DND-41 (cell line): ENCODE measurements at regions not wholly inside any gene's neighbourhood (a gene's known extent, or its start where the extent isn't known, plus 50 kb on each side); places are given as distances from the start of the nearest gene placed in this dataset.
"Not testable (repeated sequence)": the region's sequence is repeated elsewhere in the genome, so short reads cannot be mapped to it uniquely, and the experiment has no call there.

Experiments
- ATAC-seq: fragments of 200-7000 bp; cut with Tn5 transposase; 3 replicates; pipeline ENCODE4 v1.9.1; 2021; ENCODE audit warnings: low read depth; ENCODE audit not compliant: insufficient read depth
- DNase-seq: peaks from one replicate; pipeline ENCODE4 v3.0.0-alpha.2; 2020
- H2AFZ ChIP-seq: 2 replicates; pipeline ENCODE4 v1.6.0; 2012; ENCODE audit warnings: low read depth, low read length
- H3K27ac ChIP-seq: 2 replicates; pipeline ENCODE4 v1.5.1; 2012; ENCODE audit warnings: low read length, inconsistent platforms
- H3K27me3 ChIP-seq: fragments of 200-600 bp; sonication (generic); 2 replicates; pipeline ENCODE4 v1.6.0; 2012; ENCODE audit warnings: low read length, mild to moderate bottlenecking, inconsistent platforms; ENCODE audit not compliant: insufficient read depth, poor library complexity
- H3K36me3 ChIP-seq: 2 replicates; pipeline ENCODE4 v1.5.1; 2012; ENCODE audit warnings: low read length, inconsistent platforms; ENCODE audit not compliant: insufficient read depth
- H3K4me1 ChIP-seq: 2 replicates; pipeline ENCODE4 v1.5.1; 2012; ENCODE audit warnings: mild to moderate bottlenecking, low read length; ENCODE audit not compliant: insufficient read depth
- H3K4me2 ChIP-seq: 2 replicates; pipeline ENCODE4 v1.6.0; 2012; ENCODE audit warnings: mild to moderate bottlenecking, moderate library complexity, low read length, inconsistent platforms; ENCODE audit not compliant: insufficient read depth
- H3K4me3 ChIP-seq, 2 experiments: fragments of 200-600 bp in 1 of 2; shearing (Covaris generic) in 1 of 2; 2 replicates each; pipeline ENCODE4 v1.5.1; 2012 to 2016; ENCODE audit warnings: inconsistent platforms in 2 of 2, low read length in 2 of 2, mild to moderate bottlenecking in 2 of 2, low read depth in 1 of 2, moderate library complexity in 1 of 2
- H3K79me2 ChIP-seq: 2 replicates; pipeline ENCODE4 v1.6.0; 2012; ENCODE audit warnings: low read length, inconsistent platforms; ENCODE audit not compliant: insufficient read depth
- H3K9ac ChIP-seq: 2 replicates; pipeline ENCODE4 v1.6.0; 2012; ENCODE audit warnings: low read depth, mild to moderate bottlenecking, inconsistent platforms, low read length, moderate library complexity
- H3K9me3 ChIP-seq: 2 replicates; pipeline ENCODE4 v1.5.1; 2012; ENCODE audit warnings: low read length, moderate library complexity, mild to moderate bottlenecking, inconsistent platforms; ENCODE audit not compliant: insufficient read depth, severe bottlenecking
- H4K20me1 ChIP-seq: 2 replicates; pipeline ENCODE4 v1.6.0; 2012; ENCODE audit warnings: low read length; ENCODE audit not compliant: insufficient read depth

DNA sequence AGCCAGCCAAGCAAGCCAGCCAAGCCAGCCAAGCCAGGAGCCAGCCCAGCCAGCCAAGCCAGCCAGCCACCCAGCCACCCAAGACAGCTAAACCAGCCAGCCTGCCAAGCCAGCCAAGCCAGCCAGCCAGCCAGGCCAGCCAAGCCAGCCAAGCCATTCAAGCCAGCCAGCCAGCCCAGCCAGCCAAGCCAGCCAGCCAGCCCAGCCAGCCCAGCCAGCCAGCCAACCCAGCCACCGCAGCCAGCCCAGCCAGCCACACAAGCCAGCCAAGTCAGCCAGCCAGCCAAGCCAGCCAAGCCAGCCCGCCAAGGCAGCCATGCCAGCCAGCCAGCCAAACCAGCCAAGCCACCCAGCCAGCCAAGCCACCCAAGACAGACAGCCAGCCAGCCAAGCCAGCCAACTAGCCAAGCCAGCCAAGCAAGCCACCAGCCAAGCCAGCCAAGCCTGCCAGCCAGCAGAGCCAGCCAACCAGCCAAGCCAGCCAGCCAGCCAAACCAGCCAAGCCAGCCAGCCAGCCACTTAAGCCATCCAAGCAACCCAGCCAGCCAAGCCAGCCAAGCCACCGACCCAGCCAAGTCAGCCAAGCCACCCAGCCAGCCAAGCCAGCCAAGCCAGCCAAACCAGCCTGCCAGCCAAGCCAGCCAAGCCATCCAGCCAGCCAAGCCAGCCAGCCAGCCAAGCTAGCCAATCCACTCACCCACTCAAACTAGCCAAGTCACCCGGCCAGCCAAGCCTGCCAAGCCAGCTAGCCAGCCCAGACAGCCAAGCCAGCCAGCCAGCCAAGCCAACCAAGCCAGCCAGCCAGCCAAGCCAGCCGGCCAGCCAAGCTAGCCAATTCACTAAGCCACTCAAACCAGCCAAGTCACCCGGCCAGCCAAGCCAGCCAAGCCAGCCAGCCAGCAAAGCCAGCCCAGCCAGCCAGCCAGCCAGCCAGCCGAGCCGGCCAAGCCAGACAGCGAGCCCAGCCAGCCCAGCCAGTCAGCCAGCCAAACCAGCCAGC lies 328.8 kb upstream of the PLGLB2 start:
- H3K27ac ChIP-seq, H3K79me2 ChIP-seq, H3K9me3 ChIP-seq, H4K20me1 ChIP-seq, H3K9ac ChIP-seq, H3K4me3 ChIP-seq, ATAC-seq, H3K4me2 ChIP-seq, H3K36me3 ChIP-seq, H3K4me1 ChIP-seq, DNase-seq, H3K27me3 ChIP-seq, H2AFZ ChIP-seq: not testable (repeated sequence)

GRCh38 chr2:87419980-87420379 lies 327.9 kb upstream of the PLGLB2 start:
- not testable (repeated sequence) for DNase-seq, H3K9ac ChIP-seq, ATAC-seq

DNA sequence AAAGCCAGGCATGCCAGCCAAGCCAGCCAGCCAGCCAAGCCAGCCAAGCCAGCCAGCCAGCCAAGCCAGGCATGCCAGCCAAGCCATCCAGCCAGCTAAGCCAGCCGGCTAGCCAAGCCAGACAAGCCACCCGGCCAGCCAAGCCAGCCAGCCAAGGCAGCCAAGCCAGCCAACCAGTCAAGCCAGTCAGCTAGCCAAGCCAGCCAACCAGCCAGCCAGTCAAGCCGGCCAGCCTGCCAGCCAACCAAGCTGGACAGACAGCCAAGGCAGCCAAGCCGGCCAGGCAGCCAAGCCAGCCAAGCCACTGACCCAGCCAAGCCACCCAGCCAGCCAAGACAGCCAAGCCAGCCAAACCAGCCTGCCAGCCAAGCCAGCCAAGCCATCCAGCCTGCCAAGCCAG lies 326.9 kb upstream of the PLGLB2 start:
- H3K4me2 ChIP-seq, DNase-seq, H3K36me3 ChIP-seq, ATAC-seq, H3K9ac ChIP-seq, H3K27ac ChIP-seq, H3K27me3 ChIP-seq, H2AFZ ChIP-seq, H3K4me1 ChIP-seq, H4K20me1 ChIP-seq, H3K9me3 ChIP-seq, H3K79me2 ChIP-seq, H3K4me3 ChIP-seq: not testable (repeated sequence)

More at GRCh38 chr2:87419980-87420379, 327.9 kb upstream of the PLGLB2 start:
- not testable (repeated sequence) for H3K79me2 ChIP-seq, H3K4me1 ChIP-seq, H3K4me2 ChIP-seq, H4K20me1 ChIP-seq, H3K9me3 ChIP-seq, H3K4me3 ChIP-seq, H3K36me3 ChIP-seq, H3K27me3 ChIP-seq, H3K27ac ChIP-seq, H2AFZ ChIP-seq

DNA sequence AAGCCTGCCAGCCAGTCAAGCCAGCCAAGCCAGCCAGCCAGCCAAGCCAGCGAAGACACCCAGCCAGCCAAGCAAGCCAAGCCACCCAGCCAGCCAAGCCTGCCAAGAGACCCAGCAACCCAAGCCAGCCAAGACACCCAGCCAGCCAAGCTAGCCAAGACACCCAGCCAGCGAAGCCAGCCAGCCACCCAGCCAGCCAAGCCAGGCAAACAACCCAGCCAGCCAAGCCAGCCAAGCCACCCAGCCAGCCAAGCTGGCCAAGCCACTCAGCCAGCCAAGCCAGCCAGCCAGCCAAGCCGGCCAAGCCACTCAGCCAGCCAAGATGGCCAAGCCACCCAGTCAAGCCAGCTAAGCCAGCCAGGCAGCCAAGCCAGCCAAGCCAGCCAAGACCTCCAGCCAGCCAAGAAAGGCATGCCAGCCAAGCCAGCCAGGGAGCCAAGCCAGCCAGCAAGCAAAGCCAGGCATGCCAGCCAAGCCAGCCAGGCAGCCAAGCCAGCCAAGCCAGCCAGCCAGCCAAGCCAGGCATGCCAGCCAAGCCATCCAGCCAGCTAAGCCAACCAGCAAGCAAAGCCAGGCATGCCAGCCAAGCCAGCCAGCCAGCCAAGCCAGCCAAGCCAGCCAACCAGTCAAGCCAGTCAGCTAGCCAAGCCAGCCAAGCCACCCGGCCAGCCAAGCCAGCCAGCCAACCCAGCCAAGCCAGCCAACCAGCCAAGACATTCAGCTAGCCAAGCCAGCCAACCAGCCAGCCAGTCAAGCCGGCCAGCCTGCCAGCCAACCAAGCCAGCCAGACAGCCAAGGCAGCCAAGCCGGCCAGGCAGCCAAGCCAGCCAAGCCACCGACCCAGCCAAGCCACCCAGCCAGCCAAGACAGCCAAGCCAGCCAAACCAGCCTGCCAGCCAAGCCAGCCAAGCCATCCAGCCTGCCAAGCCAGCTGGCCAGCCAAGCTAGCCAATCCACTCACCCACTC lies 323.8 kb upstream of the PLGLB2 start:
- H3K36me3 ChIP-seq, H3K9me3 ChIP-seq, H3K4me1 ChIP-seq, H2AFZ ChIP-seq, DNase-seq, H3K9ac ChIP-seq, H3K79me2 ChIP-seq, H3K27ac ChIP-seq, H3K4me2 ChIP-seq, H4K20me1 ChIP-seq, ATAC-seq, H3K27me3 ChIP-seq, H3K4me3 ChIP-seq: not testable (repeated sequence)

DNA sequence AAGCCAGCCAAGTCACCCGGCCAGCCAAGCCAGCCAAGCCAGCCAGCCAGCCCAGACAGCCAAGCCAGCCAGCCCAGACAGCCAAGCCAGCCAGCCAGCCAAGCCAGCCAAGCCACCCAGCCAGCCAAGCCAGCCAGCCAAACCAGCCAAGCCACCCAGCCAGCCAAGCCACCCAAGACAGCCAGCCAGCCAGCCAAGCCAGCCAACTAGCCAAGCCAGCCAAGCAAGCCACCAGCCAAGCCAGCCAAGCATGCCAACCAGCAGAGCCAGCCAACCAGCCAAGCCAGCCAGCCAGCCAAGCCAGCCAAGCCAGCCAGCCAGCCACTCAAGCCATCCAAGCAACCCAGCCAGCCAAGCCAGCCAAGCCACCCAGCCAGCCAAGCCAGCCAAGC lies 323.1 kb upstream of the PLGLB2 start:
- not testable (repeated sequence) for H3K9me3 ChIP-seq, H3K79me2 ChIP-seq, H3K9ac ChIP-seq, H2AFZ ChIP-seq, H3K27ac ChIP-seq, H3K4me1 ChIP-seq, H4K20me1 ChIP-seq, H3K4me2 ChIP-seq, H3K27me3 ChIP-seq, ATAC-seq, H3K36me3 ChIP-seq, DNase-seq, H3K4me3 ChIP-seq

DNA sequence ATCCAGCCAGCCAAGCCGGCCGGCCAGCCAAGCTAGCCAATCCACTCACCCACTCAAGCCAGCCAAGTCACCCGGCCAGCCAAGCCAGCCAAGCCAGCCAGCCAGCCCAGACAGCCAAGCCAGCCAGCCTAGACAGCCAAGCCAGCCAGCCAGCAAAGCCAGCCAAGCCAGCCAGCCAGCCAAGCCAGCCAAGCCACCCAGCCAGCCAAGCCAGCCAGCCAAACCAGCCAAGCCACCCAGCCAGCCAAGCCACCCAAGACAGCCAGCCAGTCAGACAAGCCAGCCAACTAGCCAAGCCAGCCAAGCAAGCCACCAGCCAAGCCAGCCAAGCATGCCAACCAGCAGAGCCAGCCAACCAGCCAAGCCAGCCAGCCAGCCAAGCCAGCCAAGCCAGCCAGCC lies 322.7 kb upstream of the PLGLB2 start:
- ATAC-seq, H2AFZ ChIP-seq, H3K9ac ChIP-seq, H3K27me3 ChIP-seq, H3K79me2 ChIP-seq, H3K4me2 ChIP-seq, H3K4me3 ChIP-seq, H4K20me1 ChIP-seq, H3K27ac ChIP-seq, H3K4me1 ChIP-seq, H3K36me3 ChIP-seq, DNase-seq, H3K9me3 ChIP-seq: not testable (repeated sequence)

DNA sequence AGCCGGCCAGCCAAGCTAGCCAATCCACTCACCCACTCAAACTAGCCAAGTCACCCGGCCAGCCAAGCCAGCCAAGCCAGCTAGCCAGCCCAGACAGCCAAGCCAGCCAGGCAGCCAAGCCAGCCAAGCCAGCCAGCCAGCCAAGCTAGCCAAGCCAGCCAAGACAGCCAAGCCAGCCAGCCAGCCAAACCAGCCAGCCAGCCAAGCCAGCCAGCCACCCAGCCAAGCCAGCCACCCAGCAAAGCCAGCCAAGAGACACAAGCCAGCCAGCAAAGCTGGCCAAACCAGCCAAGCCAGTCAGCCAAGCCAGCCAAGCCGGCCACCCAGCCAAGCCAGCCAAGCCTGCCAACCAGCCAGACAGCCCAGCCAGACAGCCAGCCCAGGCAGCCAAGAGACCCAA lies 322.2 kb upstream of the PLGLB2 start:
- H3K4me1 ChIP-seq, DNase-seq, H2AFZ ChIP-seq, H3K9me3 ChIP-seq, H3K27ac ChIP-seq, H3K36me3 ChIP-seq, H4K20me1 ChIP-seq, H3K27me3 ChIP-seq, H3K4me3 ChIP-seq, H3K4me2 ChIP-seq, H3K79me2 ChIP-seq, H3K9ac ChIP-seq, ATAC-seq: not testable (repeated sequence)
